ENCODE measurements at regions not wholly inside any gene's neighbourhood (a gene's known extent, or its start where the extent isn't known, plus 50 kb on each side); places are given as distances from the start of the nearest gene placed in this dataset.

- TF ChIP-seq CTCF (conservative IDR thresholded peaks at IDR 0.05; ENCODE audit: low read depth, low read length), result no peak
- no peak for TF ChIP-seq RCOR1 (IDR thresholded peaks at IDR 0.05; ENCODE audit: insufficient replicate concordance, low read length)
- TF ChIP-seq FOS (IDR thresholded peaks at IDR 0.05; ENCODE audit: low read depth, low read length), result no peak
- no peak for TF ChIP-seq MXI1 (IDR thresholded peaks at IDR 0.05; ENCODE audit: borderline replicate concordance, low read depth, low read length)
- TF ChIP-seq POLR2A (IDR thresholded peaks at IDR 0.05; ENCODE audit: low read depth, low read length), result no peak
- no peak for TF ChIP-seq NFE2L2 (IDR thresholded peaks at IDR 0.05; ENCODE audit: low read depth, low read length)
- no peak for TF ChIP-seq RFX5 (IDR thresholded peaks at IDR 0.05; ENCODE audit: low read depth, low read length)
- no peak for TF ChIP-seq ELK1 (IDR thresholded peaks at IDR 0.05; ENCODE audit: borderline replicate concordance, low read depth, low read length)
- no peak for TF ChIP-seq CHD1 (IDR thresholded peaks at IDR 0.05; ENCODE audit: low read depth, low read length)
- no peak for TF ChIP-seq SMC3 (IDR thresholded peaks at IDR 0.05; ENCODE audit: low read depth, low read length)
- TF ChIP-seq BHLHE40 (IDR thresholded peaks at IDR 0.05; ENCODE audit: low read depth, low read length), result no peak
- no peak for TF ChIP-seq MAFK (IDR thresholded peaks at IDR 0.05; ENCODE audit: low read depth, low read length)
- TF ChIP-seq RAD21 (IDR thresholded peaks at IDR 0.05; ENCODE audit: low read length), result no peak
Measured at GRCh38 chr14:27553790-27554189, 956.0 kb upstream of the NOVA1 start.

Data from IMR-90 (cell line).